UCSD-AML1 (cell line): ENCODE measurements at regions not wholly inside any gene's neighbourhood (a gene's known extent, or its start where the extent isn't known, plus 50 kb on each side); places are given as distances from the start of the nearest gene placed in this dataset.
"Not testable (repeated sequence)": the region's sequence is repeated elsewhere in the genome, so short reads cannot be mapped to it uniquely, and the experiment has no call there.

ENCODE experiments used
- DNase-seq: peaks from one replicate; lab custom pipeline; 2025; ENCODE audit not compliant: unreplicated experiment; lab: John Stamatoyannopoulos, UW

GRCh38 chr10:55929291-55929690 is 431.8 kb downstream of the ZWINT start:
- DNase-seq, result no peak

- not testable (repeated sequence) for DNase-seq
Measured at GRCh38 chr10:55899472-55900147, 461.4 kb downstream of the ZWINT start.

GRCh38 chr10:55897490-55897921 is 463.6 kb downstream of the ZWINT start:
- DNase-seq, result no peak

GRCh38 chr10:55892276-55892675 is 468.8 kb downstream of the ZWINT start:
- no peak for DNase-seq

- no peak for DNase-seq
Measured at GRCh38 chr10:55881588-55881987, 479.5 kb downstream of the ZWINT start.

GRCh38 chr10:55873485-55873884 is 487.6 kb downstream of the ZWINT start:
- no peak for DNase-seq

- no peak for DNase-seq
Measured at GRCh38 chr10:55870186-55870585, 490.9 kb downstream of the ZWINT start.

- DNase-seq, result no peak
Measured at GRCh38 chr10:55867848-55868247, 493.2 kb downstream of the ZWINT start.

- DNase-seq, result no peak
Measured at GRCh38 chr10:55858730-55859129, 502.3 kb downstream of the ZWINT start.

GRCh38 chr10:55852900-55853299 is 508.2 kb downstream of the ZWINT start:
- DNase-seq, result no peak

- DNase-seq, result no peak
Measured at GRCh38 chr10:55837273-55837672, 523.8 kb downstream of the ZWINT start.

- no peak for DNase-seq
Measured at GRCh38 chr10:55822096-55822495, 539.0 kb downstream of the ZWINT start.

- DNase-seq, result no peak
Measured at GRCh38 chr10:55820478-55820877, 540.6 kb downstream of the ZWINT start.

GRCh38 chr10:55820071-55820470 is 541.0 kb downstream of the ZWINT start:
- DNase-seq, result no peak

GRCh38 chr10:55813451-55814170 is 547.4 kb downstream of the ZWINT start:
- DNase-seq, result no peak

GRCh38 chr10:55803055-55803454 is 558.0 kb downstream of the ZWINT start:
- no peak for DNase-seq

GRCh38 chr10:55801353-55801661 is 559.8 kb downstream of the ZWINT start:
- no peak for DNase-seq

GRCh38 chr10:55800602-55801352 is 560.3 kb downstream of the ZWINT start:
- DNase-seq, result no peak

GRCh38 chr10:55793024-55793423 is 568.0 kb downstream of the ZWINT start:
- DNase-seq, result no peak

GRCh38 chr10:55790276-55790675 is 570.8 kb downstream of the ZWINT start:
- not testable (repeated sequence) for DNase-seq

GRCh38 chr10:55786461-55787050 is 574.5 kb downstream of the ZWINT start:
- DNase-seq, result no peak

- no peak for DNase-seq
Measured at GRCh38 chr10:55782181-55782580, 578.9 kb downstream of the ZWINT start.
